Natural killer cell (primary cell): ENCODE measurements at regions not wholly inside any gene's neighbourhood (a gene's known extent, or its start where the extent isn't known, plus 50 kb on each side); places are given as distances from the start of the nearest gene placed in this dataset.

Experiments
- ATAC-seq, 3 donors: fragments of 150-1000 bp in 2 of 3; fragments of 200-7000 bp in 1 of 3; cut with Tn5 transposase; 1 replicate in 1 of 3; 2 replicates in 2 of 3; pipeline ENCODE4 v1.10.0; 2021; ENCODE audit warnings: mild to moderate bottlenecking in 2 of 3, moderate library complexity in 2 of 3
- DNase-seq, 2 donors: peaks; one replicate each; pipeline versions ENCODE4 v3.0.0 to v3.0.0-alpha.2; 2013 to 2021; ENCODE audit warnings: mixed read lengths in 1 of 2
- H3K27ac ChIP-seq: one replicate; pipeline ENCODE4 v1.5.1; 2013; ENCODE audit warnings: mild to moderate bottlenecking, low read length
- H3K27me3 ChIP-seq: one replicate; pipeline ENCODE4 v1.6.1; 2013; ENCODE audit warnings: low read length; ENCODE audit not compliant: control insufficient read depth, insufficient read depth
- H3K36me3 ChIP-seq: one replicate; pipeline ENCODE4 v1.6.1; 2013; ENCODE audit warnings: low read length; ENCODE audit not compliant: control insufficient read depth, insufficient read depth
- H3K4me1 ChIP-seq: one replicate; pipeline ENCODE4 v1.6.1; 2013; ENCODE audit warnings: low read length; ENCODE audit not compliant: control insufficient read depth, insufficient read depth
- H3K4me3 ChIP-seq: one replicate; pipeline ENCODE4 v1.5.1; 2013; ENCODE audit warnings: low read length
- H3K9me3 ChIP-seq: one replicate; pipeline ENCODE4 v1.6.1; 2013; ENCODE audit warnings: low read length; ENCODE audit not compliant: control insufficient read depth, insufficient read depth
- H3K27ac Mint-ChIP-seq, 2 donors: one replicate each; pipeline ENCODE4 v1.8.0; 2022; ENCODE audit warnings: mild to moderate bottlenecking in 2 of 2, mixed read lengths in 2 of 2, moderate library complexity in 1 of 2
- H3K27me3 Mint-ChIP-seq, 2 donors: one replicate each; pipeline ENCODE4 v1.8.0; 2022; ENCODE audit warnings: low read depth in 2 of 2, mixed read lengths in 2 of 2
- H3K36me3 Mint-ChIP-seq: one replicate; pipeline ENCODE4 v1.8.0; 2022; ENCODE audit warnings: mixed read lengths
- H3K4me1 Mint-ChIP-seq, 2 donors: one replicate each; pipeline ENCODE4 v1.8.0; 2022; ENCODE audit warnings: mixed read lengths in 2 of 2
- H3K4me3 Mint-ChIP-seq: one replicate; pipeline ENCODE4 v1.8.0; 2022; ENCODE audit warnings: mild to moderate bottlenecking, moderate library complexity, mixed read lengths
- H3K9me3 Mint-ChIP-seq, 2 donors: one replicate each; pipeline ENCODE4 v1.8.0; 2022; ENCODE audit warnings: mixed read lengths in 2 of 2
- WGBS: methylation state at CpG from one replicate; pipeline ENCODE4 v1.1.7; 2013; ENCODE audit warnings: missing lambda C conversion rate; ENCODE audit not compliant: insufficient coverage; 5-methylcytosine and 5-hydroxymethylcytosine counted together
- intact Hi-C: fragments of 100-400 bp; cut with micrococcal nuclease; formaldehyde crosslinking; loops from one replicate; pipeline ENCODE4 v1.14.2; 2022
- TF ChIP-seq, protein P1 (sequence below): fragments of 200-600 bp; IDR thresholded peaks from one replicate; pipeline ENCODE4 v1.8.0; 2022; ENCODE audit warnings: antibody characterized with exemption

DNA sequence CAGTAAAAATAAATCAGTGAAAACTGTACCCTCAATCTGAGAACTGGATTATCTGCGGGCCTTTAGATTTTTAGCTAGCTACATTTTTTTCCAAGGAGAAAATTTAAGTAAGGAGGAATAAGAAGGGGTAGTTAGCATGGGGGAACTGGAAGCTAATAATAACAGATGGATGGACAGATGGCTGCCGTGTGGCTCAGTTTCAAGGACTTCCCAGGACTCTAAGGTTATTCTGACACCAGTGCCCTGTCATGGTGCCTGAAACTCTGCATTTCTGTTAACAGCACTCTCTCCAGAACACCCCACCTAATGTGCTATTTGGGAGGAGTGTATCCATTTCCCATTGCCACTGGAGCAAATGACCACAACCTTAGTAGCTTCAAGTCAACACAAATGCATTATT, 75.7 kb upstream of the PDE1C start:
- no peak for DNase-seq
- no peak overlapping the region for H3K4me3 ChIP-seq
- Mint-ChIP-seq H3K4me1 (no peaks in the 10 kb centered on the region), H3K9me3 (peaks cover 3% of the 10 kb centered on the region in 2 donors), H3K4me3 (no peak overlapping the region), H3K36me3 (no peaks in the 10 kb centered on the region), H3K27ac (no peak overlapping the region), H3K27me3 (peaks cover 0 to 6% of the 10 kb centered on the region in 2 donors)
- ATAC-seq: no peak
- H3K27ac ChIP-seq: no peak overlapping the region
- no peaks in the 10 kb centered on the region for H3K27me3 ChIP-seq
- no peaks in the 10 kb centered on the region for H3K36me3 ChIP-seq
- WGBS: 92% methylated on average over 2 of the region's 2 CpGs
- TF ChIP-seq, protein P1, sequence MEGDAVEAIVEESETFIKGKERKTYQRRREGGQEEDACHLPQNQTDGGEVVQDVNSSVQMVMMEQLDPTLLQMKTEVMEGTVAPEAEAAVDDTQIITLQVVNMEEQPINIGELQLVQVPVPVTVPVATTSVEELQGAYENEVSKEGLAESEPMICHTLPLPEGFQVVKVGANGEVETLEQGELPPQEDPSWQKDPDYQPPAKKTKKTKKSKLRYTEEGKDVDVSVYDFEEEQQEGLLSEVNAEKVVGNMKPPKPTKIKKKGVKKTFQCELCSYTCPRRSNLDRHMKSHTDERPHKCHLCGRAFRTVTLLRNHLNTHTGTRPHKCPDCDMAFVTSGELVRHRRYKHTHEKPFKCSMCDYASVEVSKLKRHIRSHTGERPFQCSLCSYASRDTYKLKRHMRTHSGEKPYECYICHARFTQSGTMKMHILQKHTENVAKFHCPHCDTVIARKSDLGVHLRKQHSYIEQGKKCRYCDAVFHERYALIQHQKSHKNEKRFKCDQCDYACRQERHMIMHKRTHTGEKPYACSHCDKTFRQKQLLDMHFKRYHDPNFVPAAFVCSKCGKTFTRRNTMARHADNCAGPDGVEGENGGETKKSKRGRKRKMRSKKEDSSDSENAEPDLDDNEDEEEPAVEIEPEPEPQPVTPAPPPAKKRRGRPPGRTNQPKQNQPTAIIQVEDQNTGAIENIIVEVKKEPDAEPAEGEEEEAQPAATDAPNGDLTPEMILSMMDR: no peak
- H3K4me1 ChIP-seq: no peaks in the 10 kb centered on the region
- H3K9me3 ChIP-seq: no peaks in the 10 kb centered on the region
- intact Hi-C loops: no loop called here

DNA sequence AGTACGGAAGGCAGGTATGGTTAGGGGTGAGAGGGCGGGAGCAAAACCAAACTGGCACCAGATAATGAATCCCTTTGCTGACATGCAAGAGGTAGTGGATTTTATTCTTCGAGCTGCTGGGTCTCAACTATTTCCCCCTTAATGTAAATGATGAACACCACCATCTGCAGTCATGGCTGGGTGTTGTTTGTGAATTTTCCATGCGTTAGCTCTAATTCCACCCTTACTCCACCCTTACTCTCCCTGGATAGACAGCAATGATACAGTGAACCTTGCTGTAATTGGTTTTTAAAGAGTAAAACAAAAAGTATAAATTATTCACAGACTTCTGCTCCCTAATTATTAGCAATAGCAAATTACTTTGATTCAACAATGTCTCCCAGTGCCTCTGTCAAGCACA, 74.5 kb upstream of the PDE1C start:
- Histone ChIP-seq H3K4me1 (no peaks in the 10 kb centered on the region), H3K9me3 (no peaks in the 10 kb centered on the region), H3K4me3 (no peak overlapping the region), H3K27ac (no peak overlapping the region), H3K27me3 (no peaks in the 10 kb centered on the region), H3K36me3 (no peaks in the 10 kb centered on the region)
- WGBS: 87% methylated on average over 3 of the region's 4 CpGs
- peaks cover 3% of the 10 kb centered on the region in 2 donors for H3K9me3 Mint-ChIP-seq
- peaks cover 0 to 6% of the 10 kb centered on the region in 2 donors for H3K27me3 Mint-ChIP-seq
- no peak overlapping the region for H3K4me3 Mint-ChIP-seq
- DNase-seq (no peak), ATAC-seq (no peak)
- intact Hi-C loops: no loop called here
- TF ChIP-seq, protein P1: no peak
- H3K4me1 Mint-ChIP-seq: no peaks in the 10 kb centered on the region
- H3K27ac Mint-ChIP-seq: no peak overlapping the region
- no peaks in the 10 kb centered on the region for H3K36me3 Mint-ChIP-seq

DNA sequence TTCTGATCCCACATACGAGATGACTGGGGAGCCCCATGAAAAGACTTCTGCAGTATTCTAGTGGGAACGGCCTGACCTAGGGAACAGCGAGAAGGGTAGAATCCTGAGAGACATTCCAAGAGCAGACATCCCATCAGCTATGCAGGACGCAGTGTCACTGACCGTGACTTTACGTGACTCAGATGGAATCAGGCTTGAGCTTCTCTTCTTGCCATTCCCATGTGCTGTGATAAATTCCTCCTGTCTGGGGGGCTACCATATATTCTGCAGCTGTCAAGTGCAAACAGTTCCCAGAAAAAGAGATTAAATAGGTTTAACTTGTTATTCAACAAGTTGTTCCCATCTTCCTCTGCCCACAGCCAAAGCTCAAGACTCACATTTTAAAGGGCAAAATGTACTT, 73.1 kb upstream of the PDE1C start:
- 88% methylated on average over 6 of the region's 6 CpGs for WGBS
- intact Hi-C loops: no loop called here
- no peaks in the 10 kb centered on the region for H3K36me3 Mint-ChIP-seq
- no peak overlapping the region for H3K4me3 Mint-ChIP-seq
- H3K27me3 ChIP-seq: no peaks in the 10 kb centered on the region
- DNase-seq (no peak), ATAC-seq (no peak)
- H3K9me3 Mint-ChIP-seq: peaks cover 3% of the 10 kb centered on the region in 2 donors
- no peaks in the 10 kb centered on the region for H3K36me3 ChIP-seq
- peaks cover 0 to 6% of the 10 kb centered on the region in 2 donors for H3K27me3 Mint-ChIP-seq
- TF ChIP-seq, protein P1: no peak
- no peak overlapping the region for H3K4me3 ChIP-seq
- H3K4me1 ChIP-seq: no peaks in the 10 kb centered on the region
- no peaks in the 10 kb centered on the region for H3K4me1 Mint-ChIP-seq
- H3K27ac ChIP-seq: no peak overlapping the region
- H3K9me3 ChIP-seq: no peaks in the 10 kb centered on the region
- H3K27ac Mint-ChIP-seq: no peak overlapping the region

DNA sequence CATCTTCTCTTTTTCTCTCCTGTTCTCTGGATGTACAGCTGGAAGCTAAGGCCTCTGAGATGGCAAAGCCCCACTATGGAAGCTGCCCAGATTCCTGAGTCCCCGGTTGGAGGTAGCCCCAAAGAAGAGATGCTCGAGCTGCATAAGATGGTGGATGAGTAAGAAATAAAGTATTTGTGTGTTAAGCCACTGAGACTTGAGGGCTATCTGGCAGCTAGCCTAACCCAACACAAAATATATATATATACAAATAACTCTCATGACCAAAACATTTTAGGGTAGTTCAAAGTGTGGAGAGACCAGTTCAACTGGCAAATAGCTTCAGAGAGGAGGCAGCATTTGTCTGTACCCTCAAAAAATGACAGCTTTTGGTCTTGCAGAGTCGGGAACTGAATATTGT, 72.4 kb upstream of the PDE1C start:
- TF ChIP-seq, protein P1: no peak
- Histone ChIP-seq H3K9me3 (no peaks in the 10 kb centered on the region), H3K27me3 (no peaks in the 10 kb centered on the region), H3K4me3 (no peak overlapping the region), H3K36me3 (no peaks in the 10 kb centered on the region), H3K27ac (no peak overlapping the region), H3K4me1 (no peaks in the 10 kb centered on the region)
- 58% methylated on average over 2 of the region's 3 CpGs for WGBS
- H3K36me3 Mint-ChIP-seq: no peaks in the 10 kb centered on the region
- peaks cover 0 to 6% of the 10 kb centered on the region in 2 donors for H3K27me3 Mint-ChIP-seq
- DNase-seq: no peak
- peaks cover 3% of the 10 kb centered on the region in 2 donors for H3K9me3 Mint-ChIP-seq
- H3K27ac Mint-ChIP-seq: no peak overlapping the region
- ATAC-seq: no peak
- no peak overlapping the region for H3K4me3 Mint-ChIP-seq
- intact Hi-C loops: no loop called here
- H3K4me1 Mint-ChIP-seq: no peaks in the 10 kb centered on the region
